HG02885 (cell line): ENCODE measurements at regions not wholly inside any gene's neighbourhood (a gene's known extent, or its start where the extent isn't known, plus 50 kb on each side); places are given as distances from the start of the nearest gene placed in this dataset.

Experiments used
- ATAC-seq: cut with Tn5 transposase; IDR thresholded peaks from one replicate; pipeline ENCODE4 v1.9.1; 2021; ENCODE audit warnings: mild to moderate bottlenecking; ENCODE audit not compliant: unreplicated experiment, poor library complexity

DNA sequence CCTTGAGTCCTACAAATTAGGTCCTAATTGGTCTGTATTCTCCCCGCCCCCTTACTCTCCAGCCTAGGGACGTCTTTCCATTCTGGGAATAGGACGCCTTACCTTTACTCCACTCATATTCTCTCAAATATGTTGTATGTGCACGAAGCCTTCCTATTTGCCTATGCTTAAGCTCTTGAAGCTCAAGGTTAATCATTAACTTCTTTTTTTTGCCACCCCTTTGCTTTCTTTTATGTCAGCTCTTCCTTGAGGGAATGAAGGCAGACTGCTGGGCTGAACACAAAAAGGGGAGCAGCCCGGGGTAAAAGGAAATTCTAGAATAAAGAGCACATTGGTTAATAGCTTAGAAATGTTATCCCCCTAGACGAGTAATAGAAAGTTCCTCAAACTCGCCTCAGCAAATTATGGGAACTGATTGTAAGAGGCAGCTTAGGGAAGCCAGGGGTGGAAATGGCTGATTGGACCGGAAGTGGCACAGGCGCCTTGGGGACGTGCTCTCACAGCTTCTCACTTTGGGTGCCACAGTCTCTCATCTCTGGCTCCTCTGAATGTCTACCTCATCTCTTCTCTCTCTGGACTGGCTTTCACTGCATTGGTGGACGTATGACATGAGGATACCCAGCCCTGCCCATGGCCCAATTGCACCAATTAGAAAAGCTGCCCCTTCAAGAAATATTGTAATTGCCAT lies 122.3 kb upstream of the IL12B start:
- no peak for ATAC-seq

DNA sequence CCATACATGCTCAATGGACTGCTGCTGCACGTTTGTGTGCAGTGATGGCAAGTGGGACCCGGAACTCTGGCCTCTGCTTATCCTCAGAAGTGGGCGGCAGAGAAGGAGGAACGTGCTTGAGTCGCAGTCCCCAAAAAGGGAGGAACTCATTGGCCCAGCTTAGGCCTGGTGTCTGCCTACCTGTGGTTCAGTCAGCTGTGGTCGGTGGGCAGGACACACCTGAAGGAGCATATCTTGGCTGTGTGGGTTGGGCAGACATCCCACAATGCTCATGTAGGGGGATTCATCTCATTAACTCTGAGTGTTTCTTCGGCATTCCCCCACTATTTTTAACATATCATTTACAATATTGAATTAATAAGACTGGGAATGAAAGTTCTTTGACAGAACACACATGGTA lies 122.9 kb upstream of the IL12B start:
- ATAC-seq, result no peak

DNA sequence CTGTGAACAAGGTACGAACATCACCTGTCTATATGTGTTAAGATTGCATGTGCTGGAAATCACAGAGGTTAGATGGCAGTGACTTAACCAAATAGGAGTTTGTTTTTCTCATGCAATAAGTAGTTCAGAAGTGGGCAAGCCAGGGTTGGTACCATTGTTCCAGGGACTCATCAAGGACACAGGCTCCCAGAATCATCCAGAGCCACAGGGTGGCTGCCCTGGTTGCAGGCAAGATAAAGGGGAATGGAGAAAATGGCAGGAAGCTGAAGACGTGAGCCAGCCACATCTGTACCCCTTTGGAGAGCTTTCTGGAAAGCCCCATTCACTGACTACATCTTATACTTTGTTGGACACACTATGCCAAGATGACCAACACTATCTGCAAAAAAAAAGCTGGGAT lies 126.0 kb upstream of the IL12B start:
- peak; percentile 0 for ATAC-seq

DNA sequence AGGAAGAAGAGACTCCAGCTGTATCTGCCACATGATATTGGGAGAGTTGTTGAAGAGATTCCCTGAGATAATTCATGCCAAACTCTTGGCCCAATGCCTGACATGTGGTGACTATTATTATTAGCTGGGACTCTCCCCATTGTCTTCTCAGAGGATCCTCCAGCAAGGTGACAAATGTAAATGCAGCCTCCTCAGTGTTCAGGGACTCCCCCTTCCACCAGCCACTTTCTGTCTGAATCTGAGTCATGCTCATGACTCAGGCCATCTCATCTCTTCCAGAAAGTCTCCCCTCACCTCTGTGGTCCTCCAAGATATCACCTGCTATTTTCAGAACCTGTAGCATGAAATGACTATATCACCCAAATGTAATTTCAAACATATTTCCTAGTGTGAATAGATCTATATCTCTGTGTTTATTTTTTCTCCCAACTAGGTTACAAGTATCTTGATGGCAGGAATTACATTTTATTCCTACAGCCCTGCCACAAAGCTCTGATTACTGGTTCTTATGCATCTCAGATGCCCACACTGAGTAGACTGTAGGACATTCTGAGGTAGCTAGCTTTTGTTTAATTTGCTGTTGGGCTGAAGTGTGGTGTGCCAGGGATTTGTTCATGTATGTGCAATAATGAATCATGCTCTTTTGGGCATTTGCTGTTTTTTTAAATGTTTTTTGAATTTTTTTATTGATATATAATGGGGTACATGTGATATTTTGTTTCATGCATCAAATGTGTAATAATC lies 126.6 kb upstream of the IL12B start:
- peak; percentile 89 for ATAC-seq

DNA sequence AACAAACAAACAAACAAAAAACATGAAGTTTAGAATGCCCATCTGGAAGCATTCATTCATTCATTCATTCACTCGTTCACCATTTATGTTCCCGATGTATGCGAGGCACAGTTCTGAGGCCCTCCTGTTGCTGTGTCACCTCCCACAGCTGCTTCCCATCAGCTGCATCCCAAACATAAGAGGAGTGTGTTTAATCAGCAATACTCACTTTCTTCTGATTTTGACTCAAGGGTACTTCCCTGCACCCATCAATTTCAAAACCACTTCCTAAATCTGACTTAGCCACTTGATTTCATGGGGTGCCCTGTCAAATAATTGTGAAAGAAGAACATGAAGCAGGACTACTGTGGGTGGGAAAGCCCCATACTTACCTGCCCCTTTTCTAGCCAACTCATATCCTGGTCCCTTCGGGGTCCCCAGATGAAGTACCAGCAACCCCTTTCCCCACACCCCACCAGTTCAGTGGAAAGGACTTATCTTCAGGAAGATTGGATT lies 128.0 kb upstream of the IL12B start:
- ATAC-seq, result peak; percentile 40

DNA sequence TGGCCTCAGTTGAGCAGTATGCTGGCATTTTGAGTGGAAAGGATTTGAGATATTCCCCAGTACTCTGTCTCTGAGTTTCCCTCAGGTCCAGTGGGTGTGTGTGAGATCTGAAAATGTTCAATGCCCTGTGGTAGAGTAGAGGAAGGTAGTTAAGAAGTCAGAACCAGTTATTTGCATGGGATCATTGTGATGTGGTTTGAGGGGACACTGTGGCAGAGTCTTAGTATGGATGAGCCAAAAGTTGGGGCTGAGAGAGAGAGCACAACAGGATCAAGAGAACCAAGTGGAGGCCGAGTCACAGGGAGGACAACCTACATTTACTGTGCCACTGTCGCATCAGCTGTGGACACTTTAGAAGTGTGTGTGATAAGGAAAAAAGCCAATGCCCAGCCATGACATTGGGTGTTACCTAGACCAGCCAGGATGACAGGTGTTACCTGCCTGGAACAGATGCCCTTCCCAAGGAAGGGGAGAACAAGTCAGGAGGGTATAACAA lies 128.9 kb upstream of the IL12B start:
- no peak for ATAC-seq

DNA sequence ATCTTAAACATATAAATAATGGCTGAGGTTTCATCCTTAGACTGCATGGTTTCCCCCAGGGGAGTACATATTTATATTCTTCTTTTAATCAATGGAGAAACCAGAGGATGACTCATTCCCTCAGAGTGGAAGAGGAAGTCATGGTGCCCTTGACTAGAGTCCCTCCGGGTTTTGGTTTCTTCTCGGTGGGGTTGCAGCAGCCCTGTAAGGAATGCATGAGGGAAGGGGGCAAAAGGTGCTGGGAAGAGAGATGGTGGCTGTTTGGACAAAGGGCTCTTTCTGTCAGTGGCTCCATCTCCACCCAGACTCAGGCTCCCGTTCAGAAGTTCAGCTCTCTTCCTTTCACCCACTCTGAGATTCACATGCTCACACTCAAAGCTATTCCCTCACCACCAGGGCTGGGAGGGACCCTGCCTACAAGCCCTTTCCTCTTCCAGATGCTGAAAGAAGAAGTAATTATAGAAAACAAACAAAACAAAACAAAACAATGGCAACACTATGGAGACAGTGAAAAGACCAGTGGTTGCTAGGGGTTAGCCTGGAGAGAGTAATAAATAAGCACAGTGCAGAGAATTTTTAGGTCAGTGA lies 129.8 kb upstream of the IL12B start:
- ATAC-seq, result no peak

DNA sequence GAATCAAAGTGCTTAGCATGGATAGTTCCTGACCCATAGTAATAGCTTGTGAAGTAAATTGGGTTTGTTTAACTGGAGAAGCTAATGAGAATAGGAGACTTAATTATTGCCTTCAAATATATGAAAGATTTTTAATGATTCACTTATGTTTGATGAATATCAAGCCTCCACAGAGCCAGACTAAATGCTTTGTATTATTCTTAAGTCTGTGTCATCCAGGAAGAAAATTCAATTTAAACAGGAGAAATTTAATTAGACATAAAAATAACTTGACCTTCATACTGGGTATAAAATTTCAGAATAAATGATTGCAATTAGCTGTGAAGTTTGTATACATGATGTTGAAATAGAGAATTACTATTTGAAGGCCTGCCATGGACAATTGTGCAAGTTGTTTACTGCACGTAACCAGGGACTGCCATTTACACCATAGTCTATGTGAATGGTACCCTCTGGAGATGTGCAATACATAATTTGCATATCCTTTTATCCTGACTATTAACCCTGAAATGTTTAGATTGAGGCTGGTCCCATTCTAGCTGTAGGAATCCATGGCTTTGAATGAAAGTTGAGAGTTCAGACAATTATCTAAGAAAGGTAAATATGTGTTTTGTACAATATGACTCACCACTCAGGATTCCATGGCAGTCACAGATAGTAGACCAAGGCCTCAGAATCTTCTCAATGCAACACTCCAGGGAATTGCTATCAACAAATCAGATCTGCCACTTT lies 133.5 kb upstream of the IL12B start:
- no peak for ATAC-seq

DNA sequence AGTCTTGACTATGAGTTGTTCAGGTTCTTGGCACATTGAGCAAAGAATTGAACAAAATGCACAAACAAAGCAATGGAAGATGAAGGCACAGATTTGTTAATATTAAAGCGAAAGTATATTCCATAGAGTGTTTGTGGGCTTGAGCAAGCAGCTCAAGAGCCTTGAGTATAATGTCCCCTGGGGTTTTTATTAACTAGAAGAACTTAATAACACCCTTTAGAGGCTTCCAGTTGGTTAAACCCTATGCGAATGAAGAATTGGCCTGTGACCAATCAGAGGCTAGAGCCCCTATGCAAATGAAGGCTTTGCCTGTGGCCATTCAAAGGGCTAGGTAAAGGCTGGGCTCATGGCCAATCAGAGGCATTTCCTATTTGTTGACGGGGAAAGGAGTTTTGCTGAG lies 135.3 kb upstream of the IL12B start:
- ATAC-seq, result no peak

DNA sequence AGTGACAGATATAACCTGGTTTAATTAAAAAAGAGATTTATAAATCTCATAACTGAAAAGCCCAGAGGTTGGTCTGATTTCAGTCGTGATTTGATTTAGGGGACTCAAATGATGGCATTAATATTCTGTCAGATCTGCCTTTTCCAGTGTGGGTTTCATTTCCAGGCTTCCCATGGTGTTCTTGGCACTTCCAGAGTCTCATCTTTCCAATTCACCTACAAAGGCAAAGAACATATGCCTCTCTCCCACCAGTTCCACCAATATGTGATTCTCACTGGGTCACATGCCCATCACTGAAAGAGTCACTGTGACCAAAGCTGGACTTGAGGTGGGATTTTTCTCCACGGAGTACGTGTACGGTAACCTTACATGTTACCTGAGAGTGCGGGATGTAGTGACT lies 137.4 kb upstream of the IL12B start:
- ATAC-seq, result no peak

DNA sequence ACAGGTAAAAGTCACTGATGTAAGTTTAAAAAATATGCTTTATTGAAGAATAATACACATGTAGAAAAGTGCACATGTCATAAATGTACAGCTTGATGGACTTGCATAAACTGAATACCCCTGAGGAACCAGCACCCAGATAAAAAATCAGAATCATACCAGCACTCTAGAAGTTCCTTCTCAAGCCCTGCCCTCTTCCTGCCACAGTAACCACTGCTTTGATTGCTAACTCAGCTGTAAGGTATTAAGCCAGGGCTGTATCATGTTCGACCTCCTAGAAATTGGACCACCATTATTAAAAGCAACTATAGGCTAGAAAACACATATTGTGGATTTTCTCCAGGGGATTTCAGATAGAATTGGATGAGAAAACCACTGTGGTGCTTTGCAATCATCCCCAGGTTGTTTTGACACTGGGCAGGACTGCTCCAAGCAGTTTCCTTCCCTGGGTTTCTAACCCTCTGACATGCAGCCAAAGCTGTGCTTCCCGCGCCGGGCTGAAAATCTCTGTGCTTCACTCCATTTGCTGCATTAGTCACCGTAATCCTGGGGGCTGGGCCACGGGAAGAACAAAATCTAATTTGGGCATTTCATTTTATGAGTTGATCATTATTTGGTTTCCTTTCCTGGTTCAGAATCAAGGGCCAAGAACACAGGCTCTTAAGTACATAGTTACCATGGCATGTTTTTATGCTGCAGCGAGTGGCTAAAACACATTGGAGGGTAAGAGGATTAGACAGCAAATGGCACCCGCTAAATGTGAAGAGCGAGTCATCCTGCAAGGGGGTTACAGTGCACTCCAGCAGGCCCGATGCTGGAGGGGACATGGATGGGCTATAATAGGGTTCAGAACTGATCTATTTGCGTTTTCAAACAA lies 139.4 kb upstream of the IL12B start:
- no peak for ATAC-seq

DNA sequence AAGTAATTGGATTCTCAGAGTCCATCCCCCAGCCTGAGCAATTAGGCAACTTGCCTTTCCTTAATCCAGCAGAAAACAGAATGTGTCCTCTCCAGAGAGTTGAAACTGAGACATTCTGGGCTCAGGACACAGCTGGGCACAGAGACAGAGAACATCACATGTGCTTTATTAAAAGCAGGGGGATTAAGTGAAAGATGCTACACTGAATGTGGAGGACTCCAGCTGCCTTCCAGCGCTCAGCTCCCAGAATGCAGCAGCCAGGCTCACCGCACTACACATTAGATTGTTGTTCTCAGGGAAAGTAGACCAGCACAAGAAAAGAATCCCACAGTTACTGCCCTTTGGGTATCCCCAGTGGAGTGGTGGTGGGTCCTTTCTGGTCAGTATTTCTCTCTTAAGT lies 141.6 kb upstream of the IL12B start:
- no peak for ATAC-seq

DNA sequence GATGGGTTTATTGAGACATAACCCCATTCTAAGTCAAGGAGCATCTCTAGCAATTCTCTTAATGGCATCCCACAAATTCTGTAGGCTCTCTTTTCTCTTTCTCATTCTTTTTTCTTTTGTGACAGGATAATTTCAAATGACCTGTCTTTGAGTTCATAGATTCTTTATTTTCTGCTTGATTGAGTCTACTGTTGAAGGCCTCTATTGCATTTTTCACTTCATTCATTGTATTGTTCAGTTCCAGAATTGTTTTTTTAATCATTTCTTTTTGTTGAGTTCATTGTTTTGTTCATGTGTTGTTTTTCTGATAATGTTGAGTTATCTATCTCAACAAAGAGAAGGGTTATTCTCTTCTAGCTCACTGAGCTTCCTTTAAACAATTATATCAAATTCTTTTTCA lies 144.7 kb upstream of the IL12B start:
- ATAC-seq, result no peak

DNA sequence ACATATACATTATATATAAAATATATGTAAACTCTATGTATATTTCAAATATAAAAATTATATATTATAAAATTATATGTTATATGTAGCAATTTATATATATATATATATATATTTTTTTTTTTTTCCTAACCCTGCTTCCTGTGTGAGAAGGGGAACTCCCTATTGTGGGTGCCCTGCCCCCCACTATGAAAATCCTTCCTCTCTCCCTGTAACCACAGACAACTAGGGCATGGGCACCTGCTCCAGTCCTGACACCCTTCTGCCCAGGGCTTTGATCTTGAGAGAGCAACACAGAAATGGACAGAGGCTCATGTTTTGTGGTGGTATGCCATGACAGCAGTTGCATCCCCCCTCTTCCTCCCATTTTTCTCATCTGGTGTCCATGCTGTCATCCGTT lies 148.7 kb upstream of the IL12B start:
- no peak for ATAC-seq

DNA sequence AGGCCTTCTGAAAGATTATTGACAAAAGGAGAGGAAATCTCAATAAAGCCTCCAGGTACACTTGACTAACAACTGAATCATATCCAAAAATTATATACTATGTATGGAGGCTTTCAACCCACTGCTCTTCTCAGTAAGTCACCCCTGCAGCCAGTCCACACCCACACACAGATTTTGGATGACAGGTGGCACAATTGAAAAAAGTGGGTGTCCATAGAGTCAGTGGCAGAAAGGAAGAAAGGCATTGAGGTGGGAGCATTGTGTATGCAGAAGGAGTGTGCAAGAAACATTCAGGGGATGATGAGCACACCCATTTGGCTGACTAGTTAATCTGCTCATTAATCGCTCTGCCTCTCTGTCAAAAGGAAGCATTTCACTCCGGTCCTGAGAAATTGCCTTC lies 150.6 kb upstream of the IL12B start:
- ATAC-seq, result no peak

DNA sequence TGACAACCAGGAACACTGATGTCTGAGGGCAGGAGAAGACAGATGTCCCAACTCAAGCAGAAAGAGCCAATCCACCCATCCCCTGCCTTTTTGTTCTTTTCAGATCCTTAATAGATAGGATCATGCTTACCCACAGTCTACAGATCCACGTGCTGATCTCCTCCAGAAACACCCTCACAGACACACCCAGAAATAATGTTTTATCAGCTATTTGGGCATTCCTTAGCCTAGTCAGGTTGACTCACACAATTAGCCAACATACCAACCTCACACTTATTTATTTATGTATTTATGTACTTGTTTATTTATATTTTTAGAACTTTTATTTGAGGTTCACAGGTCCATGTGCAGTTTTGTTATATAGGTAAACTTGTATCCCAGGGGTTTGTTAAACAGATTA lies 151.5 kb upstream of the IL12B start:
- ATAC-seq, result no peak

DNA sequence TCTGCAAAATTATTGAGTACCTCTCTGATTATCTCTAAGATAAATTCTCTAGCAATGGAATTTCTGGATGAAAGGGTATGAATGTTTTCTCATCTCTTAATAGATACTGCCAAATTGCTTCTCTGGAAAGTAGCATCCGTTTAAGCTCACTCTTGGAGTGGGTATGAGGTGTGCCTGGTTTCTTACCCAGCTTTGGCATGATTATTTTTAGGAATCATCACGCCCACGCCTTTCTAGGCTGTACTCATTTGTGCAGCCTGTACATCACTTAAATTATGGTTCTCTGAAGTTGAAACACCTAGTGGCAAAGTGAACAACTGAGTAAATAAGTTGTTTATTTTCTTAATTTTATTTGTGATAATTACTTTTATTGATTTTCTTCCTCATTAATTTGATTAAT lies 156.5 kb upstream of the IL12B start:
- no peak for ATAC-seq

DNA sequence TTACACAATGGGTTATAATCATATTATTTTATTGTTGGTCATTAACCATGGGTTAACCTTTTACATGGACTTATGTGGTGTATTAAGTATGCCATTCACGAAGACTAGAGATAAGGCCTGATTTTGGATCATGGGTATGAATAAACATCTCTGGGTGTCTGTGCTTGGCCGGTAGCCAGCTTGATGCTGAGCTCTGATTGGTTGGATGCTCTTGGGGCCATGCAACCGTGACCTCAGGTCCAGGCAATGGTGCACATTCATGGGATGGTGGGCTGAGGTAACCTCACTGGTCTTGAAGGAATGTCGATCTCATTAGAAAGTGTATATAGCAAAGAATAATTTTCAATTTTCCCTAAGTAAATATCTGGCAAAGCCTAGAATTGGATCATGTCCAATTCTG lies 158.2 kb upstream of the IL12B start:
- no peak for ATAC-seq

DNA sequence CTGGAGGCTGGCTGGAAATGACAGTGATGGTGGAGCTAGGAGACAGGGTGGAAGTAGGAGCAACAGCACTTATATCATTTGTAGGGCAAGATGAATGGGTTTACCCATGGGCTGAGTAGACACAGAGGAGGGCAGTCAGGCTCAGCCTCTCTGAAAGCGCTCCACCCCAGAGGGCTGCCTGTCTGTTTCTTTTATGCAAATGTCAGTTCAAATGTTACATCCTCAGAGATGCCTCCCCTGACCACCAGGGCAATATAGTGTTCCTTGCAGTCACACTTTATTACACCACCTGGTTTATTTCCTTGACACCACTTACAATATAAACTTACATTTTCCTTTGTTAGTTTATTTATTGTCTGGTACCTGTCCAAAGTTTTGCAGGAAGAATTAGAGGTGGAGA lies 159.5 kb upstream of the IL12B start:
- no peak for ATAC-seq

DNA sequence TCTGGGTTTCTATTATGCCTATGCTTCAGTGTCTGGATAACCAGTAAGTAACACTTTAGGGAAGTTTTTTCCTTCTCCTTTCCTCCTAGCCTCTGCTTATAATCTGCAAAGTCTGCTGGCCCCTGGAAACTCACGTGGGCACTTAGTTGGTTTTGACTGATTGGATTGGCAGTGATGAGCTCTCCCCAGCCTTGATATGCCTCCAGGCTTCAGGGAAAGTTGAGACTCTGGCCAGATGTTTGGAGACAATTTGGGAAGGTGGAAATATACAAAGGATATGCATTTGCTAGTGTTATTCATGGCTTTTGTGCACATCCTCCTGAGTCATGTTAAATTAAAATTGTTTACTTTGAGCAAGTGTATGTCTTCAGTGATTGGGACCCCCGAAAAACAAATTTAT lies 160.2 kb upstream of the IL12B start:
- ATAC-seq, result no peak
